Caki2 (cell line): ENCODE measurements at regions not wholly inside any gene's neighbourhood (a gene's known extent, or its start where the extent isn't known, plus 50 kb on each side); places are given as distances from the start of the nearest gene placed in this dataset.

Experiments
- DNase-seq: peaks from one replicate; pipeline ENCODE4 v3.0.0-alpha.2; 2015; ENCODE audit warnings: low read depth
- in situ Hi-C: cut with HindIII; loops from 2 replicates; pipeline ENCODE4 v1.10.0; 2016; ENCODE audit warnings: low sequenced_read_pairs, low pct_unique_long_range_greater_than_20kb, mixed read lengths

- no peak for DNase-seq
- in situ Hi-C loops: no loop called here
Observed at GRCh38 chr6:163790266-163790840, 375.8 kb downstream of the QKI start.

- in situ Hi-C loops: no loop called here
- no peak for DNase-seq
Observed at GRCh38 chr6:163789199-163789810, 374.8 kb downstream of the QKI start.

- DNase-seq: no peak
- in situ Hi-C loops: no loop called here
Observed at GRCh38 chr6:163786995-163787671, 372.6 kb downstream of the QKI start.

GRCh38 chr6:163782436-163783003, 368.0 kb downstream of the QKI start:
- in situ Hi-C loops: no loop called here
- DNase-seq: no peak

DNA sequence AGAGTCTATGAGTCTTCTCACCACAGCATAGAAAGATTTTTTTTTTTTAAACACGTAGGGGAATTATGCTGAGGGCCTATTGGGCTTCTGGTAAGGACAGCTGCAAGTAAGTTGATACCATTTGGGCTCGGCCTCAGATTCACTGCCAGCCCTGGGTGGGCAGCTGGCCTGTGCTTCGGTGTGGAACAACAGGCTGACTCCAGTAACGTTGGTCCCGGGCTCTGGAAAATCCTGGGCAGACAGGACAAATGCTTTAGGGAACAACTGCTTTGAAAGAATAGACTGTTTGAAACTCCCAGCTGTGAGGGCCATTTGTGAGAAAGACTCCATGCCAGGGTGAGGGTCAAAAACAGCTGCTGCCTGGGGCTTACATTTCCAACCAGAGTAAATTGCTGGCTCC, 366.5 kb downstream of the QKI start:
- no peak for DNase-seq
- in situ Hi-C loops: no loop called here

- DNase-seq: no peak
- in situ Hi-C loops: no loop called here
Observed at GRCh38 chr6:163779727-163780284, 365.3 kb downstream of the QKI start.

- in situ Hi-C loops: no loop called here
- no peak for DNase-seq
Observed at GRCh38 chr6:163777716-163778115, 363.2 kb downstream of the QKI start.

- no peak for DNase-seq
- in situ Hi-C loops: no loop called here
Observed at GRCh38 chr6:163776906-163777686, 362.6 kb downstream of the QKI start.

DNA sequence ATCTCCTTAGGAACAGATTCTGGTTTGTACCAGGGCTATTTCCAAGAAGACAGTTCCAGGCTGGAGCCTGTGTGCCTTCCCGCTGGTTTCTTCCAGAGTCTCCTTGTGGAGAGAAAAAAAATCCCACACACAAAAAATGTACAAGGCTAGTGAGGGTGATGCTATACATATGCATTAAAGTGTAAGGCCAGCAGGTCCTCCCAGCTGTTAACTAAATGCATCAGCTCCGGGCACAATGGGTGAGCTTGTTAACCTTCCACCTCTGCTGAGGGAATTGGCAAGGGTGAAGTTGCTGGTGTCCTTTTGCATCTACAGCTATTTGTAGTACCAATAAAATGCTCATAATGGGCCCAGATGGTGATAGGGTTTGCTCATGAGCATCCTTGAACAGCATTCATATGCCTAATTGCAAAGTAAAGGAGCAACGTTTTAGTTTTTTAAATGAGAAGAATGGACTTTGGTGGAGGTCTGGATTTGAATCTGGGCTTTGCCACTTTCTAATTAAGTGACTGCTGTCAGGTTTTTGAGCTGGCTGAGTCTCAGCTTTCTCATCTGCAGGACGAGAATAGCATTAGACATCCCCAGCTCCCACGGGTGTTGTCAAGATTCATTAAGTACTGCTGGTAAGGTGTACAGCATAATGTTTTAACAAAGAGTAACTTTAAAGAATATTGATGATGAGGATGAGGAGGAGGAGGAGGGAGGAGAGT, 361.8 kb downstream of the QKI start:
- in situ Hi-C loops: no loop called here
- DNase-seq: no peak

DNA sequence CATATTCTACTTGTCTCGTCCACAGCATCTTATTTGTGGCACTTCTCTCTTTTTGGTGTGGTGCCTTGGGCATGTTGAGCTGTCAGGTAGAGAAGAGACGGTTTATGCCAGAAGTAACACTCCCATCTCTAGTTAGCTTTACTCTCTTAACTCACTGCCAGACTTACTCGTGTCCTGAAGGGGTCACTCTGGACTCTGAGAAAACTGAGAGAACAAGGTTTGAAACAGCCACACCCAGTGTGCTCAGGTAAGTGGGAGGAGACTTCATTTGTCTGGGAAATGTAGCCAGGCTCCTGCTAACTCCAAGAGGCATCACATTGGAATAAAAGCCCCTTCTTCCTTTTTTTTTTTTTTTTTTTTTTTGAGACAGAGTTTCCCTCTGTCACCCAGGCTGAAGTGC, 360.8 kb downstream of the QKI start:
- in situ Hi-C loops: no loop called here
- DNase-seq: no peak

DNA sequence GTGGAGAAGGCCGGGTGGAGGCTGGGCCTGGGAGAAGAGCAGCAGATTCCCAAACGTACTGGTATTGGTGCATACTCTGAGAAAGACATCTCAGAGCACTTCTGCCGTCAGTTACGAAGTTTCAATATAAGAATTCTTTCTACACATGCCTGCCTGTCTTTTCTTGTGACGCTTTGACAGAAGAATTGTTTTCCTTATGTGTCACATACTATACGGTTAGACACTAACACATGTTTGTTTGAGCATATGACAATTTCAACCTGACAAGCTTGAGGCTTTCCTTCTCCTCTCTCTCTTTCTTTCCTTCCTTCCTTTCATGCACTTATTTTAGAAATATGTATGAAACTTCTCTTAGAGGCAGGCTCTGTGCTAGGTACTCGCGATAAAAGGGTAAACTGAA, 360.0 kb downstream of the QKI start:
- DNase-seq: no peak
- in situ Hi-C loops: no loop called here

- DNase-seq: no peak
- in situ Hi-C loops: no loop called here
Observed at GRCh38 chr6:163773646-163774045, 359.1 kb downstream of the QKI start.

- no peak for DNase-seq
- in situ Hi-C loops: no loop called here
Observed at GRCh38 chr6:163772701-163773100, 358.2 kb downstream of the QKI start.

DNA sequence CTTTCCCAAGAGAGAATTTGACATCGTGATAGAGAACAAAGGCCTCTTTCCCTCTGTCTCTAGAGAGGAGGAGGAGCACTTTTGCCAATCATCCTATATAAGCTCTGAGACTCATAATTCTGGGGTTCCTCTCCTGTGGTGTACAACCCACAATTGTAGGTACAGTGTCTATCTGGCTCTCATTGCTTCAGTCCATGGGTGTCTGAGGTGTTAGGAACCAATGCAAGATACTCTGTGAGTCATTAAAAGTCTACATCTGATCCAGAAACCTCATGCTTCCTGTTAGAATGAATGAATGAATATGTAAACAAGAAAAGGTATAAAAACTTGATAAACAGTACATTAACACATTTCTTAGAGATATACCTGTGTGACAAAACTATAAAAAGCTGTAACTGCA, 356.7 kb downstream of the QKI start:
- no peak for DNase-seq
- in situ Hi-C loops: no loop called here

DNA sequence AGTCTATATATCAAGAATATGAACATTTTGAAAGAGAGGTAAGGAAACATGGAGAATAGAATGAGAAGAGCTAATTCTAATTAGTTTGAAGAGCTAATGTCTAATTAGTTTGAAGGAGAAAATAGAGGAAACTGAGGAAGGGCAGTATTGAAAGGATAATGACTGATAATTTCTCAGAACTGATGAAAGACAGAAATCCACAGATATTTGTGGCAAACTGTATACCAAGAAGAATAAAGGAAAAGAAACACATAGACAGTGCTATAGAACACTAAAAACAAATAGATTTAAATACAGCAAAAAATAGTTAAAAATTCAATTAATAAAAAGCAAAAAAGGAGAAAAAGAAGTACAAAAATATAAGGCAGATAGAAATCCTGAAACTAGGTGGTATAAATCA, 354.4 kb downstream of the QKI start:
- in situ Hi-C loops: no loop called here
- DNase-seq: no peak

DNA sequence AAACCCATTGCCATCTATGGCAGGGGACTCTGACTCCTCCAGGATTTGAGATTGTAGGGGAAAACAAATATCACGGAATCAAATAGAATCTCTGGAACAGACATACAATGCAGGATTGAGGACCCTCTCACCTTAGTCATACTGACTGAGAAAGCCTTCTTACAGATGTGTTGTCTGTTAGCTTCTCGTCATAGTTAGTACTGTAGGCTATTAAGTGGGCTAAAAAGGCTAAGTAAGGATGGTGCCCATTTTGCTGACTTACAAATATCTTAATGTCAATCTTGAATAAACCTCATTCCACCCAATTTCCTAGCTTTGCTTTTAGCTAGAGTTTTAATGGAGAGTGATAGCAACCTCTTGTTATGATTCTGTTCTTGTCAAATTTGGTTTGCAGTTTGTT, 352.4 kb downstream of the QKI start:
- in situ Hi-C loops: no loop called here
- DNase-seq: no peak

DNA sequence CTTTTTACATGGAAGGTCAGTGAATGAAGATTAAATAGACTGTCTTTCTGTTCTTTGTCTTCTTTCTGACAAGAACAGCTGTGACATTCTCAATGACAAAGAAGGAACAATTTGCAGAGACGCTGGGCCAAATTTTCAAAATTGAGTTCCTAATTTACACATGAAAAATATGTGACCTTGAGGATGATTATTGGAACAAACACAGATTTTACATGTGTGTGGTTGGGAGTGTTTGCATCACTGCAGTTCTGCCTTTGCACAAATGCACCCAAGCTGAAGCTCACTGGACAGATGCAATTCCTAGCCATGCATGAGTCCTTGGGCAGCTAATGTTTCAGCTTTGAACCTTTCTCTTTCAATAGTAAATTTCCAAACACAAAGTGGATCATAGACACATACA, 350.8 kb downstream of the QKI start:
- no peak for DNase-seq
- in situ Hi-C loops: no loop called here

- no peak for DNase-seq
- in situ Hi-C loops: no loop called here
Observed at GRCh38 chr6:163764565-163764964, 350.0 kb downstream of the QKI start.
